Kidney epithelial cell (primary cell): ENCODE measurements at regions not wholly inside any gene's neighbourhood (a gene's known extent, or its start where the extent isn't known, plus 50 kb on each side); places are given as distances from the start of the nearest gene placed in this dataset.
"Not testable (repeated sequence)": the region's sequence is repeated elsewhere in the genome, so short reads cannot be mapped to it uniquely, and the experiment has no call there.

Experiments
- DNase-seq: peaks from one replicate; pipeline ENCODE4 v3.0.0-alpha.2; 2010; ENCODE audit warnings: low read depth
- H3K27me3 ChIP-seq: 2 replicates; pipeline ENCODE4 v1.6.0; 2011; ENCODE audit warnings: low read length; ENCODE audit not compliant: control insufficient read depth, insufficient read depth
- H3K36me3 ChIP-seq: 2 replicates; pipeline ENCODE4 v1.5.1; 2011; ENCODE audit warnings: low read length; ENCODE audit not compliant: control insufficient read depth, insufficient read depth
- H3K4me3 ChIP-seq: 2 replicates; pipeline ENCODE4 v1.5.1; 2011; ENCODE audit warnings: low read depth, mild to moderate bottlenecking, control low read depth, low read length
- CTCF ChIP-seq: IDR thresholded peaks from 2 replicates; pipeline ENCODE4 v1.5.1; 2011; ENCODE audit warnings: mild to moderate bottlenecking, moderate library complexity, low read length, control low read depth, inconsistent platforms; ENCODE audit not compliant: insufficient read depth, poor library complexity, severe bottlenecking

- peak overlapping the region; percentile 7 for H3K4me3 ChIP-seq
- no peak for DNase-seq
- peaks cover 9% of the 10 kb centered on the region for H3K27me3 ChIP-seq
- no peaks in the 10 kb centered on the region for H3K36me3 ChIP-seq
- TF ChIP-seq CTCF = no peak
Measured at GRCh38 chr13:24931450-24932251, 164.3 kb upstream of the PABPC3 start.

GRCh38 chr13:24933106-24934023 is 162.6 kb upstream of the PABPC3 start:
- H3K27me3 ChIP-seq, H3K36me3 ChIP-seq, DNase-seq, H3K4me3 ChIP-seq: not testable (repeated sequence)

- H3K4me3 ChIP-seq, DNase-seq, H3K27me3 ChIP-seq, H3K36me3 ChIP-seq: not testable (repeated sequence)
Measured at GRCh38 chr13:24934024-24934385, 161.9 kb upstream of the PABPC3 start.

- DNase-seq = no peak
- Histone ChIP-seq H3K27me3 (no peaks in the 10 kb centered on the region), H3K4me3 (no peak overlapping the region), H3K36me3 (no peaks in the 10 kb centered on the region)
- no peak for TF ChIP-seq CTCF
Measured at GRCh38 chr13:24938966-24939365, 157.0 kb upstream of the PABPC3 start.

- not testable (repeated sequence) for H3K36me3 ChIP-seq, H3K27me3 ChIP-seq, H3K4me3 ChIP-seq, DNase-seq
Measured at GRCh38 chr13:24941023-24941713, 154.8 kb upstream of the PABPC3 start.

GRCh38 chr13:24943136-24943535 is 152.8 kb upstream of the PABPC3 start:
- no peaks in the 10 kb centered on the region for H3K27me3 ChIP-seq
- no peaks in the 10 kb centered on the region for H3K36me3 ChIP-seq
- DNase-seq = no peak
- no peak for TF ChIP-seq CTCF
- no peak overlapping the region for H3K4me3 ChIP-seq

- DNase-seq, H3K4me3 ChIP-seq, H3K27me3 ChIP-seq, H3K36me3 ChIP-seq: not testable (repeated sequence)
Measured at GRCh38 chr13:24944073-24944472, 151.9 kb upstream of the PABPC3 start.

- DNase-seq = not testable (repeated sequence)
Measured at GRCh38 chr13:24948977-24949376, 147.0 kb upstream of the PABPC3 start.

GRCh38 chr13:24950611-24951010 is 145.3 kb upstream of the PABPC3 start:
- H3K36me3 ChIP-seq, H3K27me3 ChIP-seq, H3K4me3 ChIP-seq, DNase-seq: not testable (repeated sequence)

More at GRCh38 chr13:24948977-24949376, 147.0 kb upstream of the PABPC3 start:
- H3K27me3 ChIP-seq, H3K4me3 ChIP-seq, H3K36me3 ChIP-seq: not testable (repeated sequence)

- peak overlapping the region; percentile 31 for H3K4me3 ChIP-seq
- H3K36me3 ChIP-seq, DNase-seq, H3K27me3 ChIP-seq: not testable (repeated sequence)
Measured at GRCh38 chr13:24967970-24968369, 128.0 kb upstream of the PABPC3 start.
